ENCODE measurements at regions not wholly inside any gene's neighbourhood (a gene's known extent, or its start where the extent isn't known, plus 50 kb on each side); places are given as distances from the start of the nearest gene placed in this dataset.
"Not testable (repeated sequence)": the region's sequence is repeated elsewhere in the genome, so short reads cannot be mapped to it uniquely, and the experiment has no call there.

GRCh38 chr2:175326164-175326563, 144.7 kb upstream of the ATP5MC3 start:
- TF ChIP-seq EZH2 (IDR thresholded peaks at IDR 0.05; ENCODE audit: insufficient read depth, poor library complexity, severe bottlenecking); EZH2phosphoT487 (IDR thresholded peaks at IDR 0.05; ENCODE audit: insufficient read depth, low read depth): not testable (repeated sequence)

Data from GM23248 (cell line).